Right renal cortex interstitium (tissue), 3 donors: ENCODE measurements at regions not wholly inside any gene's neighbourhood (a gene's known extent, or its start where the extent isn't known, plus 50 kb on each side); places are given as distances from the start of the nearest gene placed in this dataset.
"Not testable (repeated sequence)": the region's sequence is repeated elsewhere in the genome, so short reads cannot be mapped to it uniquely, and the experiment has no call there.

Experiments
- DNase-seq, 3 donors: peaks; one replicate each; pipeline ENCODE4 v3.0.0-alpha.2; 2013; ENCODE audit warnings: low read depth in 3 of 3, low spot score in 2 of 3

- no peak for DNase-seq
Observed at GRCh38 chr18:73590950-73591349, 556.7 kb downstream of the FBXO15 start.

GRCh38 chr18:73579698-73580097 lies 567.9 kb downstream of the FBXO15 start:
- DNase-seq: no peak

- DNase-seq: no peak
Observed at GRCh38 chr18:73577365-73577764, 570.3 kb downstream of the FBXO15 start.

- no peak for DNase-seq
Observed at GRCh38 chr18:73563901-73564472, 583.6 kb downstream of the FBXO15 start.

GRCh38 chr18:73563345-73563744 lies 584.3 kb downstream of the FBXO15 start:
- no peak for DNase-seq

- no peak for DNase-seq
Observed at GRCh38 chr18:73556904-73557303, 590.7 kb downstream of the FBXO15 start.

- DNase-seq: no peak
Observed at GRCh38 chr18:73552171-73552570, 595.5 kb downstream of the FBXO15 start.

- no peak for DNase-seq
Observed at GRCh38 chr18:73551211-73551610, 596.4 kb downstream of the FBXO15 start.

- no peak for DNase-seq
Observed at GRCh38 chr18:73549236-73549635, 598.4 kb downstream of the FBXO15 start.

- no peak for DNase-seq
Observed at GRCh38 chr18:73545472-73545871, 602.2 kb downstream of the FBXO15 start.

GRCh38 chr18:73544617-73545016 lies 603.0 kb downstream of the FBXO15 start:
- no peak for DNase-seq

- DNase-seq: no peak
Observed at GRCh38 chr18:73544032-73544431, 603.6 kb downstream of the FBXO15 start.

- DNase-seq: no peak
Observed at GRCh38 chr18:73535990-73536389, 611.6 kb downstream of the FBXO15 start.

GRCh38 chr18:73535189-73535588 lies 612.4 kb downstream of the FBXO15 start:
- DNase-seq: no peak

- DNase-seq: no peak
Observed at GRCh38 chr18:73531601-73532000, 616.0 kb downstream of the FBXO15 start.

GRCh38 chr18:73528066-73528465 lies 619.6 kb downstream of the FBXO15 start:
- no peak for DNase-seq

GRCh38 chr18:73520229-73520628 lies 627.4 kb downstream of the FBXO15 start:
- DNase-seq: no peak

GRCh38 chr18:73516056-73516455 lies 631.6 kb downstream of the FBXO15 start:
- not testable (repeated sequence) for DNase-seq

GRCh38 chr18:73514449-73514848 lies 633.2 kb downstream of the FBXO15 start:
- DNase-seq: no peak

GRCh38 chr18:73511771-73512503 lies 635.7 kb downstream of the FBXO15 start:
- DNase-seq: no peak

- DNase-seq: no peak
Observed at GRCh38 chr18:73509460-73509859, 638.2 kb downstream of the FBXO15 start.

- DNase-seq: no peak
Observed at GRCh38 chr18:73503326-73503725, 635.5 kb upstream of the NETO1 start.

- no peak for DNase-seq
Observed at GRCh38 chr18:73487966-73488365, 620.2 kb upstream of the NETO1 start.
